Loucy (cell line): ENCODE measurements at regions not wholly inside any gene's neighbourhood (a gene's known extent, or its start where the extent isn't known, plus 50 kb on each side); places are given as distances from the start of the nearest gene placed in this dataset.

Source experiments
- H2AFZ ChIP-seq: fragments of 200-600 bp; sonication (generic); 2 replicates; pipeline ENCODE4 v1.6.0; 2016; ENCODE audit warnings: antibody characterized with exemption, mild to moderate bottlenecking, low read length, moderate library complexity
- H3F3A ChIP-seq: fragments of 200-600 bp; 2 replicates; pipeline ENCODE4 v1.6.0; 2016; ENCODE audit warnings: antibody characterized with exemption, low read depth, mild to moderate bottlenecking
- H3K27me3 ChIP-seq: fragments of 200-600 bp; sonication (generic); 2 replicates; pipeline ENCODE4 v1.6.1; 2014; ENCODE audit warnings: low read length, mild to moderate bottlenecking; ENCODE audit not compliant: insufficient read depth, poor library complexity, severe bottlenecking
- H3K36me3 ChIP-seq: fragments of 200-600 bp; sonication (generic); 2 replicates; pipeline ENCODE4 v1.6.1; 2016; ENCODE audit warnings: low read length; ENCODE audit not compliant: insufficient read depth
- H3K4me1 ChIP-seq: fragments of 200-600 bp; sonication (generic); 2 replicates; pipeline ENCODE4 v1.5.1; 2014; ENCODE audit warnings: low read length, mild to moderate bottlenecking; ENCODE audit not compliant: insufficient read depth, poor library complexity, severe bottlenecking
- H3K4me2 ChIP-seq: fragments of 200-600 bp; sonication (generic); 2 replicates; pipeline ENCODE4 v1.6.0; 2014; ENCODE audit warnings: antibody characterized with exemption, low read length, low read depth, mild to moderate bottlenecking; ENCODE audit not compliant: poor library complexity, severe bottlenecking
- H3K4me3 ChIP-seq: fragments of 200-600 bp; sonication (generic); 2 replicates; pipeline ENCODE4 v1.5.1; 2014; ENCODE audit warnings: low read length, mild to moderate bottlenecking, mixed read lengths; ENCODE audit not compliant: poor library complexity, severe bottlenecking
- H3K79me2 ChIP-seq: fragments of 200-600 bp; sonication (generic); 2 replicates; pipeline ENCODE4 v1.6.1; 2014; ENCODE audit warnings: low read length; ENCODE audit not compliant: insufficient read depth
- H3K9ac ChIP-seq: fragments of 200-600 bp; sonication (generic); 2 replicates; pipeline ENCODE4 v1.6.0; 2014; ENCODE audit warnings: mild to moderate bottlenecking, low read depth, low read length, moderate library complexity; ENCODE audit not compliant: poor library complexity, severe bottlenecking
- H3K9me2 ChIP-seq: fragments of 200-600 bp; sonication (generic); replicated peaks from 2 replicates; pipeline ENCODE4 v1.6.1; 2016; ENCODE audit warnings: low read depth, low read length, mixed read lengths
- H3K9me3 ChIP-seq: fragments of 200-600 bp; sonication (generic); 2 replicates; pipeline ENCODE4 v1.6.1; 2014; ENCODE audit warnings: mild to moderate bottlenecking, antibody characterized with exemption, low read length, low read depth; ENCODE audit not compliant: insufficient read depth
- H4K20me1 ChIP-seq: fragments of 200-600 bp; sonication (generic); 2 replicates; pipeline ENCODE4 v1.6.0; 2014; ENCODE audit warnings: antibody characterized with exemption, low read length, mild to moderate bottlenecking; ENCODE audit not compliant: insufficient read depth, poor library complexity, severe bottlenecking
- CTCF ChIP-seq: fragments of 200-600 bp; sonication (generic); conservative IDR thresholded peaks from 2 replicates; pipeline ENCODE4 v1.5.1; 2014; ENCODE audit warnings: mild to moderate bottlenecking, antibody characterized with exemption, low read length
- EZH2phosphoT487 ChIP-seq: fragments of 200-600 bp; IDR thresholded peaks from 2 replicates; pipeline ENCODE4 v1.6.1; 2018; ENCODE audit warnings: antibody characterized with exemption, mild to moderate bottlenecking, moderate library complexity, borderline replicate concordance

DNA sequence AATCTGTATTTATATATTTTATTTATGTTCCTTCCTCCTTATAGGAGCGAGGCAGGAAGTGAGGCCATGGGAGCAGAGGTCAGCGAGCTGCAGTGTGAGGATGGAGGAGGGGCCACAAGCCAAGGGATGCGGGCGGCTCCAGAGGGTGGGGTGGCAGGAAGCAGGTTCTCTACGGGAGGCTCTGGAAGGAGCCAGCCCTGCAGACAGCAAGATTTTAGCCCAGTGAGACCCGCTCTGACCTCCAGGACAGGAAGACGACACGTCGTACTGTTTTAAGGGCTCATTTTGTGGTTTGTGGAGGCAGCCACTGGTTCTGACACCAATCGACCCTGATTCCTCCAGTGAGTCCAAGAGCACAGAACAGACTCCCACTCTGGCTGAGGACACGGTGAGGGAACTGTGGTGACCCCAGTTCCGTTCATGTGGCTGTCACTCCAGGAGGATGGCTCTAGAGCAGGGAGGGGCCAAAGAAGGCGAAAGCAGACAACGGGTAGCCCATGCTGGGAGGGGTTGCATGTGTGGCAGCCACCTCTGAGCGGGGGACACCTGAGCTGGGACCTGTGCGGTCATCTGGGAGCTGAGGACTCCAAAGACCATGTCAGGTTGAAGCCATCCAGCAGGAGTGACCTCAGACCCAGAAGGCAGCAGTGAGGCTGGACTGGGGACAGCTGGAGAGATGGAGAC is 100.1 kb upstream of the BHLHE23 start:
- Histone ChIP-seq H3K9ac (no peak overlapping the region), H3K9me2 (no peaks in the 10 kb centered on the region), H3K36me3 (no peaks in the 10 kb centered on the region), H3K27me3 (no peaks in the 10 kb centered on the region), H3K9me3 (peaks cover 2% of the 10 kb centered on the region; the same call in 1 of the 2 replicates), H3K4me1 (peaks cover under 1% of the 10 kb centered on the region), H2AFZ (no peak overlapping the region), H4K20me1 (no peaks in the 10 kb centered on the region), H3K79me2 (no peaks in the 10 kb centered on the region), H3K4me3 (no peak overlapping the region), H3F3A (no peaks in the 10 kb centered on the region), H3K4me2 (no peak overlapping the region)
- TF ChIP-seq CTCF = no peak
- TF ChIP-seq EZH2phosphoT487 = no peak

- TF ChIP-seq CTCF = no peak
- no peak for TF ChIP-seq EZH2phosphoT487
- Histone ChIP-seq H3F3A (no peaks in the 10 kb centered on the region), H3K9me3 (no peaks in the 10 kb centered on the region; the same call in 1 of the 2 replicates), H3K9me2 (no peaks in the 10 kb centered on the region), H3K27me3 (no peaks in the 10 kb centered on the region), H3K36me3 (no peaks in the 10 kb centered on the region), H3K4me3 (no peak overlapping the region), H3K79me2 (no peaks in the 10 kb centered on the region), H3K4me2 (no peak overlapping the region), H3K4me1 (peaks cover 4% of the 10 kb centered on the region), H3K9ac (no peak overlapping the region), H4K20me1 (no peaks in the 10 kb centered on the region), H2AFZ (no peak overlapping the region)
These were observed 99.5 kb upstream of the BHLHE23 start for GRCh38 chr20:63106108-63106764.

- no peak overlapping the region for H3K4me3 ChIP-seq
These were observed 98.7 kb upstream of the BHLHE23 start for GRCh38 chr20:63105211-63106107.

More at GRCh38 chr20:63105211-63106107, 98.7 kb upstream of the BHLHE23 start:
- H3K9me2 ChIP-seq = no peaks in the 10 kb centered on the region
- H3K4me2 ChIP-seq = no peak overlapping the region
- TF ChIP-seq EZH2phosphoT487 (no peak), CTCF (no peak)
- H3K9ac ChIP-seq = no peak overlapping the region
- no peaks in the 10 kb centered on the region for H3K27me3 ChIP-seq
- no peaks in the 10 kb centered on the region for H3K36me3 ChIP-seq
- no peak overlapping the region for H2AFZ ChIP-seq
- no peaks in the 10 kb centered on the region for H4K20me1 ChIP-seq
- no peaks in the 10 kb centered on the region for H3F3A ChIP-seq
- no peaks in the 10 kb centered on the region for H3K79me2 ChIP-seq
- no peaks in the 10 kb centered on the region; the same call in 1 of the 2 replicates for H3K9me3 ChIP-seq
- peaks cover 4% of the 10 kb centered on the region for H3K4me1 ChIP-seq
